ENCODE measurements at regions not wholly inside any gene's neighbourhood (a gene's known extent, or its start where the extent isn't known, plus 50 kb on each side); places are given as distances from the start of the nearest gene placed in this dataset.

DNA sequence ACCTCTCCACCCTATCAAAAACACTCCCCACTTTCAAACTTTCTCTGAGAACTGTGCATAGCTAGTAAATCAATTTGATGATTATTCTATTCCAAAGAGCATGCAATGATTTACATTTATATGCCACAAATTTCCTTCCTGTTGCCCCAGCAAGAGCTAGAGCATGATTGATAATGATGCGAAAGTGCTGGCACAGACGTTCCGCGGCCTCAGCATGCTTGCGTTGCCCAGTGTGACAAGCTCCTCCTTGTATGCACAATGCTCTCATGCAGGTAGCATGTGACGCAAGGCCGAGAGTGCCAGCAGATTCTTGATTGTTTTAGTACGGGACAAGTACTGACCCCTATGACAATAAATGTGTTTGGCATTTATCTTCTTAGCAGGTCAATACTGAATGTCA, 696.3 kb upstream of the SLC35B3 start:
- no peak for TF ChIP-seq POLR2A (IDR thresholded peaks at IDR 0.05)
- TF ChIP-seq, protein P1, sequence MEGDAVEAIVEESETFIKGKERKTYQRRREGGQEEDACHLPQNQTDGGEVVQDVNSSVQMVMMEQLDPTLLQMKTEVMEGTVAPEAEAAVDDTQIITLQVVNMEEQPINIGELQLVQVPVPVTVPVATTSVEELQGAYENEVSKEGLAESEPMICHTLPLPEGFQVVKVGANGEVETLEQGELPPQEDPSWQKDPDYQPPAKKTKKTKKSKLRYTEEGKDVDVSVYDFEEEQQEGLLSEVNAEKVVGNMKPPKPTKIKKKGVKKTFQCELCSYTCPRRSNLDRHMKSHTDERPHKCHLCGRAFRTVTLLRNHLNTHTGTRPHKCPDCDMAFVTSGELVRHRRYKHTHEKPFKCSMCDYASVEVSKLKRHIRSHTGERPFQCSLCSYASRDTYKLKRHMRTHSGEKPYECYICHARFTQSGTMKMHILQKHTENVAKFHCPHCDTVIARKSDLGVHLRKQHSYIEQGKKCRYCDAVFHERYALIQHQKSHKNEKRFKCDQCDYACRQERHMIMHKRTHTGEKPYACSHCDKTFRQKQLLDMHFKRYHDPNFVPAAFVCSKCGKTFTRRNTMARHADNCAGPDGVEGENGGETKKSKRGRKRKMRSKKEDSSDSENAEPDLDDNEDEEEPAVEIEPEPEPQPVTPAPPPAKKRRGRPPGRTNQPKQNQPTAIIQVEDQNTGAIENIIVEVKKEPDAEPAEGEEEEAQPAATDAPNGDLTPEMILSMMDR (IDR thresholded peaks at IDR 0.05): no peak

Data from uterus (tissue), 2 donors.